GM18519 (cell line): ENCODE measurements at regions not wholly inside any gene's neighbourhood (a gene's known extent, or its start where the extent isn't known, plus 50 kb on each side); places are given as distances from the start of the nearest gene placed in this dataset.
"Not testable (repeated sequence)": the region's sequence is repeated elsewhere in the genome, so short reads cannot be mapped to it uniquely, and the experiment has no call there.

Source experiments
- ATAC-seq: cut with Tn5 transposase; IDR thresholded peaks from one replicate; pipeline ENCODE4 v1.9.1; 2021; ENCODE audit warnings: mild to moderate bottlenecking, moderate library complexity; ENCODE audit not compliant: unreplicated experiment, low FRiP score

DNA sequence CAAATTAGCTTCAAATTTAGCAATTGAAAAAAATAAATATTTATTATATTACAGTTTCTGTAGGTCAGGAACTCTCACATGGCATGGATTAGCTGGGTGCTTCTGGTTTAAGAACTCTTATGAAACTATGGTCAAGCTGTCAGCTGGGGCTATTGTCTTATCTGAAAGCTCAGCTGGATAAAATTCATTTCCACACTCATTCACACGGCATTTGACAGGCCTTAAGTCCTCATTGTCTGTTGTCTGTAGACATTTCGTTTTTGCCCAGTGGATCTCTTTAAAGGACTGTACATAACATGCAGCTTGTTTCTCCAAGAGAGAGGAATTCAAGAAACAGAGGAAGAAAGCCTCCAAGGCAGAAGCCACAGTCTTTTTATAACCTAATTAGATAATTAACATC is 1556.8 kb upstream of the SLC39A10 start:
- no peak for ATAC-seq

GRCh38 chr2:194096402-194096801 is 1560.6 kb upstream of the SLC39A10 start:
- ATAC-seq = no peak

DNA sequence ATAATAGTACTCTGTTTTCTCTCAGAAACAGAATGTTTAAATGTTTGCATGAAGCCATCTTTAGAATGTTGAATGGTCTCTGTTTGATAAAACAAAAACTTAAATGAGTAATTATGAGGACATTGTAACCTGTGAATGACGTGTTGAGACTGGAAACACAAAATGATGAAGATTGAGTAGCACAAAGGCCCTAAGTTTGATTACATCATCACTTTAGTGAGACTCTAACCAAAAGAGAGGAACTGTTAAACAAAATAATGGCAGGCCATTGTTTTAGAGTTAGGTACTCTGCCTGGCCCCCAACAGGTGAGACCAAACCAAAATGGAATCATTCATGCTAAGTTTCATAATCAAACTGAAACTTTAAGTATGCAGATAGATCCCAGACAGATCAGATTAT is 1561.7 kb upstream of the SLC39A10 start:
- ATAC-seq = no peak

GRCh38 chr2:194090251-194090905 is 1566.6 kb upstream of the SLC39A10 start:
- no peak for ATAC-seq

- no peak for ATAC-seq
These were observed 1569.7 kb upstream of the SLC39A10 start for GRCh38 chr2:194087089-194087958.

GRCh38 chr2:194086129-194086528 is 1570.9 kb upstream of the SLC39A10 start:
- no peak for ATAC-seq

DNA sequence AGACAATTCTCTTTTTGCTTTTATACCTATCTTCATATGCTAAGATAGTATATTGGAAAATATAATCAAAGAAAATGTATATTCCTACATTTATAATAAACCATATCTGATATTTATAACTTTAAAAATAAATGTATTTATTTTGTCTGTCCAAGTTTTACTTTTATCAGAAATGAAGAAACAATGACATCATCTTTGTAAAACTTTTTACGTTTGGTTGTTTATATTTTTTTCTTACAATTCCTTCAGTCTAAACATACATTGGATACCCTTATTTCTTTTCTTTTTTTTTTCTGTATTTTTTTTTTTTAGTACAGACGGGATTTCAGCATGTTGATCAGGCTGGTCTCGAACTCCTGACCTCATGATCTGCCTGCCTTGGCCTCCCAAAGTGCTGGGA is 1577.0 kb upstream of the SLC39A10 start:
- no peak for ATAC-seq

GRCh38 chr2:194077366-194077765 is 1579.7 kb upstream of the SLC39A10 start:
- ATAC-seq = no peak

DNA sequence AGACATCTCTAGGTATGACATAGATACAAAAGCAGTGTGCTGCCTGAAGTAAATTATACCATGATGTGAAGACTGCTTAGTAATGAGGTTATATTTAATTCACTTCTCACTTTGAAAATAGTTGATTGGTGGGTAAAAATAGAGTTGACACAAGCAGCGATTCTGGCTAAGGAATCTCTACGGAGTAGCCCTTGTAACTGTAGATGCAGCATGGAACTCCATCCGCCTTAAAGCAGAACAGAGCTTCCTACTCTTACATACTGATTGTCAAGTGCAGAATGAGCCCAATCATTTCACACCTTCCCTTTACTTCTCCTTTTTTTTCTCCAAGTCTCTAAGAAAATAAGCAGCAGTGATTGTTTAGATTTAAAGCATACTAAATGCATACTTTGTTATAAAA is 1594.6 kb upstream of the SLC39A10 start:
- ATAC-seq = no peak

DNA sequence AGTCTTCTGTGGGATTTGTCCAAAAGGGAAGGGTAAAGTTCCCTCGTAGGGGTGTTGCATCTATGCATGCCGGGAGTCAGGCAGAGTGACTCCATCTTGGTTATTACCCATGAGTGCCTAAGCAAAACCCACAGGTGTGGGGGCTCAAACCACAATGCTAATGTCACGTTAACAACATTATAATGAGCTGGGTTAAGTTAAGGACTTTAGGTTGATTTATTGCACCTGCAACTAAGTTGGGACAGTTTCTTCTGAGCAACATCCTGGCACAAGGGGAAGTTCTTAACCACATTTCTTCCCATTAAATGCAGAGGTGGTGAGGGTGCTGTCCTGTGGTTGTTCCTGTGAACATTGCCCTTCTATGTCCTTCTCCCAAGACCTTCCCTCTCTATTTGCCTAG is 1596.8 kb upstream of the SLC39A10 start:
- no peak for ATAC-seq

DNA sequence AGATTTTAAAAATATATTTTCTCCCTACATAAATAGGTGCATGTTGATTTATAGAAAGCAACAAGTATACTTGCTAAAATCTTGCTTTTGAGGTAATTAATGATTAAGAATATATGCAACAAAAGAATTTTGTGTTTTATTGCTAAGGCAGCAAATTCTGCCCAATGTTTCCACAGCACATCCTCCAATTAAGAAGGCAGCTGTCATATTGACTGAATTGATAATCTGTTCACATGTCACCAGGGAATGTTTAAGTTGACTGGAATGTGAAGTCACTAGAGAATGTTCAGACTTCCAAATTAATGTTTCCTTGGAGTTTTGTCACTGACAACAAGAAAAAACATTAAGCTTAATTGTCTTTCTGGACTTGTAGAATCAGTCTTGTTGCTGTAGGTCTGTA is 1602.7 kb upstream of the SLC39A10 start:
- no peak for ATAC-seq

GRCh38 chr2:194044321-194044720 is 1612.7 kb upstream of the SLC39A10 start:
- ATAC-seq = no peak

DNA sequence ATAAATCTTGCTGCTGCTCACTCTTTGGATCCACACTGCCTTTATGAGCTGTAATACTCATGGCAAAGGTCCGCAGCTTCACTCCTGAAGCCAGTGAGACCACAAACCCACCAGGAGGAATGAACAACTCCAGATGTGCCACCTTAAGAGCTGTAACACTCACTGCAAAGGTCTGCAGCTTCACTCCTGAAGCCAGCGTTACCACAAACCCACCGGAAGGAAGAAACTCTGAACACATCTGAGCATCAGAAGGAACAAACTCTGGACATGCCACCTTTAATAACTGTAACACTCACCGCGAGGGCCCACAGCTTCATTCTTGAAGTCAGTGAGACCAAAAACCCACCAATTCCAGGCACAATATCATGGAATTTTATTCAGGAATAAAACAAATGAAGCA is 1635.9 kb upstream of the SLC39A10 start:
- not testable (repeated sequence) for ATAC-seq

- ATAC-seq = no peak
These were observed 1636.9 kb upstream of the SLC39A10 start for GRCh38 chr2:194020155-194020554.

DNA sequence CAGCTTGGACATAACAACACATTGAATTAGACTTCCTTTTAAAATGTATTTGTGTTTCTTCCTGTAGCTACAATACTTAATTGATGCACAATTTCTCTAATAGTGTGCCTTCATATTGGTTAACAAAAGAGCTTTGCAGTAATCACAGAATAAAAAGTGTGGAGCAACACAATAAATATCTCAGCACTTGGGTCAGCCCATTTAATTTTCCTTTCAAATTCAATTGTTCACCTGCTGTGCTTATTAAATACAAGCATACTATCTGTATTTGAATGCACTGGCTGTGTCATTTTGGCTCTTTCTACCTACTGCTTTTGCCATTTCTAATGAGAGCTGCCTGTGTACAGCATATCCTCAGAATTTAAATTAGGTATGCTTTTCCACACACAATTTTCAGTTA is 1641.3 kb upstream of the SLC39A10 start:
- ATAC-seq = no peak

DNA sequence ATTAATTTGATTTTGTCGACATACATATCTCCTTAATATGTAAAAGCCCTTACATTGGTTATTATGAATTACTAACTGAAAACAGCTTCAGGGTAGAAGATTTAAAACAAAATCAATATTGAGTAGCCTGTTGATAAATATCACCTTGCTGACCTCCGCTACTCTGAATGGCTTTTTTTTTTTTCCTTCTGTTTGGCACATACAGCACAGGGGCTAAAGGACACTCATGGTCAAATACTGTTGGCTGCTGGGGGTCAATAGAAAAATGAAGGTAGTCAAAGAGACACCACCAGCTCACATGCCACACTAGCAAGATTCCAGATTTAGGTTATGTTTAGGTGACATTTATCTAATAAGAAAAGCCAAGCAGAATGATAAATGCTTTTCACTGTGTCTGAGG is 1642.4 kb upstream of the SLC39A10 start:
- no peak for ATAC-seq

GRCh38 chr2:194004590-194005206 is 1652.3 kb upstream of the SLC39A10 start:
- ATAC-seq = no peak

DNA sequence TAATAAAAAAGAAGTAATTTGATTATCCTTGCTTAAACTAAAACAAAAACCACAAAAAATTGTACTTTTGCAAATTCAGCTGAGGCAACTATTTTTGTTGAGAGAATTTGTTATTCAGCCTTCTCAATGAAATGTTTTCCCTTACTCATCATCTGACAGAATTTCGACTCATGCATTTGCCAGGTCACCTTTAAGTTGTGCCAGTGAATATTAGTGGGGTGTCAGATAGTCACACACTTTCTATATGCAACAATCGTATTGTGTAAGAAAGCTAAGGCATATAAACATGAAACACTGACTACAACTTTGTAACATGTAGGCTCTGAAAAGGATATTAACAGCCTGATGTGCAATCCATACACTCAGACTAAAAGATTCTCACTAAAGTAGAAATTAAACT is 1653.1 kb upstream of the SLC39A10 start:
- no peak for ATAC-seq

DNA sequence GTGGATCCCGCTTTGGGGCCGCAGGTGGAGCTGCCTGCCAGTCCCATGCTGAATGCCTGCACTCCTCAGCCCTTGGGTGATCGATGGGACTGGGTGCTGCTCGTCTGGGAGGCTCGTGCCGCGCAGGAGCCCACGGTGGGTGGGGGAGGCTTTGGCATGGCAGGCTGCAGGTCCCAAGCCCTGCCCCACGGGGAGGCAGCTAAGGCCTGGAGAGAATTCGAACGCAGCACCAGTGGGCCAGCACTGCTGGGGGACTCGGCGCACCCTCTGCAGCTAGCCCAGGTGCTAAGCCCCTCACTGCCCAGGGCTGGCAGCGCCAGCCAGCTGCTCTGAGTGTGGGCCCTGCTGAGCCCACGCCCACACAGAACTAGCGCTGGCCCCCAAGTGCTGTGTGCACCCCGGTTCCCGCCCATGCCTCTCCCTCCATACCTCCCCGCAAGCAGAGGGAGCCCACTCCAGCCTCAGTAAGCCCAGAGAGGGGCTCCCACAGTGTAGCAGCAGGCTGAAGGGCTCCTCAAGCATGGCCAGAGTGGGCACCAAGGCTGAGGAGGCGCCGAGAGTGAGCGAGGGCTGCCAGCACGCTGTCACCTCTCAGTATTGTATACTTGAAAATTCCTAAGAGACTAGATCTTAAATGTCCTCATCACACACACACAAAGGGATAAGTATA is 1654.2 kb upstream of the SLC39A10 start:
- no peak for ATAC-seq

GRCh38 chr2:193990868-193991267 is 1666.2 kb upstream of the SLC39A10 start:
- no peak for ATAC-seq

DNA sequence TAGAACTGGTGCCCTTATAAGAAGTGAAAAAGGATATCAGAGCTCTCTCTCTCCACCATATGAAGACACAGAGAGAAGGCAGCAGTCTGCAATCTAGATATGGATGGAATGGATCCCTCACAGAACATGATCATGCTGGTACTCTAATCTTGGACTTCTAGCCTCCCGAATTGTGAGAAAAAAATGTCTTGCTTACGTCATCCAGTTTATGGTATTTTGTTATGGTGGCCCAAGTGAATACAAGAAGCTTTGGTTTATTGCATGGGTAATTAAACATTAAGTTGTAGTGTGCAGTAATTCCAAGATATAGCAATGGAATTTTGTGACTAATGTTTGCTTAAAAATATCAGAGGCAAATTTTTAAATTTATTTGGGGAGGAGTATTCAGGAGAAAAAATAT is 1667.4 kb upstream of the SLC39A10 start:
- ATAC-seq = no peak
